Neural cell (in vitro differentiated cells): ENCODE measurements at regions not wholly inside any gene's neighbourhood (a gene's known extent, or its start where the extent isn't known, plus 50 kb on each side); places are given as distances from the start of the nearest gene placed in this dataset.

Experiments used
- H2AFZ ChIP-seq: fragments of 200-600, 300-800 bp; sonication (generic), shearing (Covaris generic); 2 replicates; pipeline ENCODE4 v1.6.0; 2014; ENCODE audit warnings: low read depth, mild to moderate bottlenecking, antibody characterized with exemption, low read length, moderate library complexity
- H3F3A ChIP-seq: fragments of 200-600 bp; shearing (Covaris generic); 2 replicates; pipeline ENCODE4 v1.6.1; 2016; ENCODE audit warnings: mild to moderate bottlenecking, moderate library complexity, mixed read lengths, antibody characterized with exemption, low read length; ENCODE audit not compliant: insufficient read depth, poor library complexity, severe bottlenecking
- H3K27ac ChIP-seq: fragments of 200-600, 300-800 bp; sonication (generic), shearing (Covaris generic); 2 replicates; pipeline ENCODE4 v1.5.1; 2014; ENCODE audit warnings: mild to moderate bottlenecking, low read length, moderate library complexity
- H3K27me3 ChIP-seq: fragments of 300-800, 200-600 bp; sonication (generic), shearing (Covaris generic); 2 replicates; pipeline ENCODE4 v1.6.0; 2014; ENCODE audit warnings: mild to moderate bottlenecking, low read depth, low read length, moderate library complexity; ENCODE audit not compliant: insufficient read depth
- H3K36me3 ChIP-seq: fragments of 300-800, 200-600 bp; sonication (generic), shearing (Covaris generic); 2 replicates; pipeline ENCODE4 v1.5.1; 2014; ENCODE audit warnings: mild to moderate bottlenecking, antibody characterized with exemption, low read length, moderate library complexity; ENCODE audit not compliant: insufficient read depth
- H3K4me2 ChIP-seq: fragments of 300-800, 200-600 bp; sonication (generic), shearing (Covaris generic); 2 replicates; pipeline ENCODE4 v1.6.0; 2014; ENCODE audit warnings: mild to moderate bottlenecking, low read length
- H3K4me3 ChIP-seq: fragments of 300-800, 200-600 bp; sonication (generic), shearing (Covaris generic); 2 replicates; pipeline ENCODE4 v1.5.1; 2014; ENCODE audit warnings: mild to moderate bottlenecking, low read length, moderate library complexity
- H3K79me2 ChIP-seq: fragments of 200-600 bp; shearing (Covaris generic); replicated peaks from 2 replicates; pipeline ENCODE4 v1.6.0; 2014; ENCODE audit warnings: mild to moderate bottlenecking, low read length, moderate library complexity; ENCODE audit not compliant: insufficient read depth
- H3K9ac ChIP-seq: fragments of 300-800, 200-600 bp; sonication (generic), shearing (Covaris generic); 2 replicates; pipeline ENCODE4 v1.6.1; 2016; ENCODE audit warnings: mild to moderate bottlenecking, low read length, mixed read lengths
- H3K9me2 ChIP-seq: fragments of 200-600 bp; shearing (Covaris generic); 2 replicates; pipeline ENCODE4 v1.6.1; 2016; ENCODE audit warnings: mild to moderate bottlenecking, low read length, mixed read lengths; ENCODE audit not compliant: insufficient read depth
- H3K9me3 ChIP-seq: fragments of 200-600, 300-800 bp; sonication (generic), shearing (Covaris generic); 2 replicates; pipeline ENCODE4 v1.6.1; 2016; ENCODE audit warnings: mild to moderate bottlenecking, mixed run types, low read length, moderate library complexity, mixed read lengths
- H4K20me1 ChIP-seq: fragments of 200-600 bp; shearing (Covaris generic); 2 replicates; pipeline ENCODE4 v1.6.1; 2016; ENCODE audit warnings: mild to moderate bottlenecking, mixed run types; ENCODE audit not compliant: insufficient read depth
- EP300 ChIP-seq: fragments of 450-650 bp; conservative IDR thresholded peaks from 2 replicates; pipeline ENCODE4 v1.6.1; 2014; ENCODE audit warnings: antibody characterized with exemption, mild to moderate bottlenecking, moderate library complexity; ENCODE audit not compliant: poor library complexity, severe bottlenecking
- EZH2 ChIP-seq: fragments of 200-600, 300-800 bp; shearing (Covaris generic), sonication (generic); IDR thresholded peaks from 2 replicates; pipeline ENCODE4 v1.6.1; 2014; ENCODE audit warnings: antibody characterized with exemption, low read length, borderline replicate concordance, mild to moderate bottlenecking; ENCODE audit not compliant: insufficient read depth, poor library complexity, severe bottlenecking
- MXI1 ChIP-seq: fragments of 450-650 bp; conservative IDR thresholded peaks from 2 replicates; pipeline ENCODE4 v1.6.1; 2014; ENCODE audit warnings: antibody characterized with exemption, mild to moderate bottlenecking; ENCODE audit not compliant: poor library complexity, severe bottlenecking
- POLR2AphosphoS5 ChIP-seq: IDR thresholded peaks from 2 replicates; pipeline ENCODE4 v1.6.1; 2012
- RAD21 ChIP-seq: fragments of 450-650 bp; conservative IDR thresholded peaks from 2 replicates; pipeline ENCODE4 v1.6.1; 2014; ENCODE audit warnings: antibody characterized with exemption, mild to moderate bottlenecking, moderate library complexity
- SMC3 ChIP-seq: fragments of 450-650 bp; conservative IDR thresholded peaks from 2 replicates; pipeline ENCODE4 v1.6.1; 2014; ENCODE audit warnings: antibody characterized with exemption, mild to moderate bottlenecking, moderate library complexity; ENCODE audit not compliant: poor library complexity
- TAF1 ChIP-seq: IDR thresholded peaks from 2 replicates; pipeline ENCODE4 v1.6.1; 2012; ENCODE audit warnings: low read depth
- TF ChIP-seq, protein P1 (sequence below): fragments of 450-650 bp; IDR thresholded peaks from 2 replicates; pipeline ENCODE4 v1.5.1; 2014; ENCODE audit warnings: antibody characterized with exemption, mild to moderate bottlenecking, moderate library complexity; ENCODE audit not compliant: poor library complexity, severe bottlenecking
- TF ChIP-seq, protein P2 (sequence below): IDR thresholded peaks from 2 replicates; pipeline ENCODE4 v1.6.1; 2012; ENCODE audit warnings: borderline replicate concordance

DNA sequence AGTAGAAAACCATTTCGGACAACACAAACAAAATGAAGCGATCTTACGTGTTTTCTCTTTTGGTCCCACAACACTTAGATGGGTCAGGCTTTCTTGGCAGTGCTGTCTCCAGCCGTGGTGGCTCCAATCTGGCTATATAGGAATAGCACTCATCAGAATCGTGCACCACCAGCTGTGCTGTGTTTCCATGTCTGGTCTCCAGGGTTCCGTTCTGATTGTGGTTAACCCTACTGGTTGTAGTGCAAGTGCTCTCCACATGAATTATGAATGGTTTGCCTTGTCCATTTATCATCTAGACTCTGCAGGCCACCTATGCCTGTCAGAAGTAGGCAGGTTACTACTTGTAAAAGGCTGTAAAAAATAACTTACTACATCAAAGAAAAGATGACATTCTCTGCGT lies 536.3 kb downstream of the IQCM start:
- Histone ChIP-seq H3F3A (no peaks in the 10 kb centered on the region), H3K9me2 (no peaks in the 10 kb centered on the region), H3K79me2 (no peaks in the 10 kb centered on the region), H3K36me3 (no peaks in the 10 kb centered on the region), H3K4me3 (no peak overlapping the region), H3K4me2 (no peak overlapping the region), H4K20me1 (no peaks in the 10 kb centered on the region), H3K27ac (no peak overlapping the region), H2AFZ (no peak overlapping the region), H3K9ac (no peak overlapping the region), H3K9me3 (no peaks in the 10 kb centered on the region), H3K27me3 (no peaks in the 10 kb centered on the region)
- TF ChIP-seq MXI1 (no peak), RAD21 (no peak), POLR2AphosphoS5 (no peak), EZH2 (no peak), SMC3 (no peak), EP300 (no peak), TAF1 (no peak)
- TF ChIP-seq, protein P1, sequence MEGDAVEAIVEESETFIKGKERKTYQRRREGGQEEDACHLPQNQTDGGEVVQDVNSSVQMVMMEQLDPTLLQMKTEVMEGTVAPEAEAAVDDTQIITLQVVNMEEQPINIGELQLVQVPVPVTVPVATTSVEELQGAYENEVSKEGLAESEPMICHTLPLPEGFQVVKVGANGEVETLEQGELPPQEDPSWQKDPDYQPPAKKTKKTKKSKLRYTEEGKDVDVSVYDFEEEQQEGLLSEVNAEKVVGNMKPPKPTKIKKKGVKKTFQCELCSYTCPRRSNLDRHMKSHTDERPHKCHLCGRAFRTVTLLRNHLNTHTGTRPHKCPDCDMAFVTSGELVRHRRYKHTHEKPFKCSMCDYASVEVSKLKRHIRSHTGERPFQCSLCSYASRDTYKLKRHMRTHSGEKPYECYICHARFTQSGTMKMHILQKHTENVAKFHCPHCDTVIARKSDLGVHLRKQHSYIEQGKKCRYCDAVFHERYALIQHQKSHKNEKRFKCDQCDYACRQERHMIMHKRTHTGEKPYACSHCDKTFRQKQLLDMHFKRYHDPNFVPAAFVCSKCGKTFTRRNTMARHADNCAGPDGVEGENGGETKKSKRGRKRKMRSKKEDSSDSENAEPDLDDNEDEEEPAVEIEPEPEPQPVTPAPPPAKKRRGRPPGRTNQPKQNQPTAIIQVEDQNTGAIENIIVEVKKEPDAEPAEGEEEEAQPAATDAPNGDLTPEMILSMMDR: no peak
- TF ChIP-seq, protein P2, sequence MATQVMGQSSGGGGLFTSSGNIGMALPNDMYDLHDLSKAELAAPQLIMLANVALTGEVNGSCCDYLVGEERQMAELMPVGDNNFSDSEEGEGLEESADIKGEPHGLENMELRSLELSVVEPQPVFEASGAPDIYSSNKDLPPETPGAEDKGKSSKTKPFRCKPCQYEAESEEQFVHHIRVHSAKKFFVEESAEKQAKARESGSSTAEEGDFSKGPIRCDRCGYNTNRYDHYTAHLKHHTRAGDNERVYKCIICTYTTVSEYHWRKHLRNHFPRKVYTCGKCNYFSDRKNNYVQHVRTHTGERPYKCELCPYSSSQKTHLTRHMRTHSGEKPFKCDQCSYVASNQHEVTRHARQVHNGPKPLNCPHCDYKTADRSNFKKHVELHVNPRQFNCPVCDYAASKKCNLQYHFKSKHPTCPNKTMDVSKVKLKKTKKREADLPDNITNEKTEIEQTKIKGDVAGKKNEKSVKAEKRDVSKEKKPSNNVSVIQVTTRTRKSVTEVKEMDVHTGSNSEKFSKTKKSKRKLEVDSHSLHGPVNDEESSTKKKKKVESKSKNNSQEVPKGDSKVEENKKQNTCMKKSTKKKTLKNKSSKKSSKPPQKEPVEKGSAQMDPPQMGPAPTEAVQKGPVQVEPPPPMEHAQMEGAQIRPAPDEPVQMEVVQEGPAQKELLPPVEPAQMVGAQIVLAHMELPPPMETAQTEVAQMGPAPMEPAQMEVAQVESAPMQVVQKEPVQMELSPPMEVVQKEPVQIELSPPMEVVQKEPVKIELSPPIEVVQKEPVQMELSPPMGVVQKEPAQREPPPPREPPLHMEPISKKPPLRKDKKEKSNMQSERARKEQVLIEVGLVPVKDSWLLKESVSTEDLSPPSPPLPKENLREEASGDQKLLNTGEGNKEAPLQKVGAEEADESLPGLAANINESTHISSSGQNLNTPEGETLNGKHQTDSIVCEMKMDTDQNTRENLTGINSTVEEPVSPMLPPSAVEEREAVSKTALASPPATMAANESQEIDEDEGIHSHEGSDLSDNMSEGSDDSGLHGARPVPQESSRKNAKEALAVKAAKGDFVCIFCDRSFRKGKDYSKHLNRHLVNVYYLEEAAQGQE: no peak

DNA sequence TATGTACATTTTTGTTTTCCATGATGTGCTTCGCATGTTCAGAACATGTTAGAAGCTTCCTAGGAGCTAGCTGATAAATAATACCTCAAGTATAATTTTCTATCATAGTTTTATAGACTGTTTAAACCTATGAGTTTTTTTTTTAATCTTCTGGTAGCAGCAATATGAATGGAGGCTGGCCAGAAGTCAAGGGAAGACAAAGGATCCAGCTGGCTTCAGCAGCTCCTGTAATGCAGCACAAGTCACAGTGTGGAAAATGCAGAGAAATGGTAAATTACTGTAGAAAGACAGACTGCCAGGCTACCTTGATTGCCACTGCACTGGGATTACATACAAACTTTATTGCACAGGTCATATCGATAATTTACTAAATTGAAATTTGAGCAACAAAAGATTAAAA lies 537.9 kb downstream of the IQCM start:
- H3K4me2 ChIP-seq: no peak overlapping the region
- H3F3A ChIP-seq: no peaks in the 10 kb centered on the region

More for the DNA sequence above, 537.9 kb downstream of the IQCM start:
- Histone ChIP-seq H3K27me3 (no peaks in the 10 kb centered on the region), H3K9me2 (no peaks in the 10 kb centered on the region), H3K4me3 (no peak overlapping the region), H3K27ac (no peak overlapping the region), H3K9ac (no peak overlapping the region), H3K79me2 (no peaks in the 10 kb centered on the region), H3K36me3 (no peaks in the 10 kb centered on the region), H4K20me1 (no peaks in the 10 kb centered on the region), H3K9me3 (no peaks in the 10 kb centered on the region), H2AFZ (no peak overlapping the region)
- no peak for TF ChIP-seq POLR2AphosphoS5
- TF ChIP-seq, protein P2: no peak
